SH-SY5Y (cell line): ENCODE measurements at regions not wholly inside any gene's neighbourhood (a gene's known extent, or its start where the extent isn't known, plus 50 kb on each side); places are given as distances from the start of the nearest gene placed in this dataset.

Experiments used
- GATA2 ChIP-seq: IDR thresholded peaks from 2 replicates; pipeline ENCODE4 v1.6.1; 2011; ENCODE audit warnings: mild to moderate bottlenecking, low read depth, low read length
- GATA3 ChIP-seq: IDR thresholded peaks from 2 replicates; pipeline ENCODE4 v1.6.1; 2011; ENCODE audit warnings: low read depth, mild to moderate bottlenecking, low read length, moderate library complexity

- no peak for TF ChIP-seq GATA2
- no peak for TF ChIP-seq GATA3
Observed at GRCh38 chr2:221064880-221065279, 507.2 kb downstream of the EPHA4 start.

GRCh38 chr2:221068123-221068522 lies 504.0 kb downstream of the EPHA4 start:
- TF ChIP-seq GATA3 (no peak), GATA2 (no peak)

- no peak for TF ChIP-seq GATA3
- no peak for TF ChIP-seq GATA2
Observed at GRCh38 chr2:221070106-221070505, 502.0 kb downstream of the EPHA4 start.

GRCh38 chr2:221073326-221074049 lies 498.6 kb downstream of the EPHA4 start:
- TF ChIP-seq GATA2: no peak
- no peak for TF ChIP-seq GATA3

- TF ChIP-seq GATA2: no peak
- TF ChIP-seq GATA3: no peak
Observed at GRCh38 chr2:221074238-221074637, 497.9 kb downstream of the EPHA4 start.

- TF ChIP-seq GATA2 (no peak), GATA3 (no peak)
Observed at GRCh38 chr2:221075203-221075602, 496.9 kb downstream of the EPHA4 start.

- TF ChIP-seq GATA3 (no peak), GATA2 (no peak)
Observed at GRCh38 chr2:221077251-221077650, 494.9 kb downstream of the EPHA4 start.

GRCh38 chr2:221077799-221078198 lies 494.3 kb downstream of the EPHA4 start:
- TF ChIP-seq GATA2 (no peak), GATA3 (no peak)

GRCh38 chr2:221085341-221085900 lies 486.7 kb downstream of the EPHA4 start:
- TF ChIP-seq GATA3: no peak
- TF ChIP-seq GATA2: no peak

GRCh38 chr2:221085936-221086335 lies 486.2 kb downstream of the EPHA4 start:
- TF ChIP-seq GATA3 (no peak), GATA2 (no peak)

GRCh38 chr2:221087779-221088178 lies 484.3 kb downstream of the EPHA4 start:
- TF ChIP-seq GATA2 (no peak), GATA3 (no peak)

GRCh38 chr2:221088506-221088905 lies 483.6 kb downstream of the EPHA4 start:
- TF ChIP-seq GATA2: no peak
- TF ChIP-seq GATA3: no peak

GRCh38 chr2:221095356-221095755 lies 476.7 kb downstream of the EPHA4 start:
- TF ChIP-seq GATA2 (no peak), GATA3 (no peak)

- TF ChIP-seq GATA2 (no peak), GATA3 (no peak)
Observed at GRCh38 chr2:221096706-221097567, 475.2 kb downstream of the EPHA4 start.

- TF ChIP-seq GATA3: no peak
- no peak for TF ChIP-seq GATA2
Observed at GRCh38 chr2:221097568-221097915, 474.6 kb downstream of the EPHA4 start.

- TF ChIP-seq GATA3: no peak
- TF ChIP-seq GATA2: no peak
Observed at GRCh38 chr2:221097949-221098348, 474.2 kb downstream of the EPHA4 start.
